Activated naive CD8-positive, alpha-beta T cell treated with anti-CD3 and anti-CD28 coated beads, Interleukin-2, amount 50 U/mL, for 24 hours (primary cell): ENCODE measurements at regions not wholly inside any gene's neighbourhood (a gene's known extent, or its start where the extent isn't known, plus 50 kb on each side); places are given as distances from the start of the nearest gene placed in this dataset.

Source experiments
- ATAC-seq: fragments of 150-1000 bp; cut with Tn5 transposase; one replicate; pipeline ENCODE4 v1.10.0; 2021
- DNase-seq: peaks from one replicate; pipeline ENCODE4 v3.0.0; 2021
- H3K27ac Mint-ChIP-seq: one replicate; pipeline ENCODE4 v1.8.0; 2021; ENCODE audit warnings: mild to moderate bottlenecking, mixed read lengths
- H3K27me3 Mint-ChIP-seq: one replicate; pipeline ENCODE4 v1.8.0; 2021; ENCODE audit warnings: mixed read lengths
- H3K36me3 Mint-ChIP-seq: one replicate; pipeline ENCODE4 v1.8.0; 2021; ENCODE audit warnings: low read depth, mixed read lengths
- H3K4me1 Mint-ChIP-seq: one replicate; pipeline ENCODE4 v1.8.0; 2021; ENCODE audit warnings: mixed read lengths
- H3K4me3 Mint-ChIP-seq: one replicate; pipeline ENCODE4 v1.8.0; 2021; ENCODE audit warnings: mild to moderate bottlenecking, moderate library complexity, mixed read lengths
- H3K9me3 Mint-ChIP-seq: one replicate; pipeline ENCODE4 v1.8.0; 2021; ENCODE audit warnings: mixed read lengths

- H3K36me3 Mint-ChIP-seq, result no peaks in the 10 kb centered on the region
- H3K27me3 Mint-ChIP-seq, result no peaks in the 10 kb centered on the region
- no peaks in the 10 kb centered on the region for H3K9me3 Mint-ChIP-seq
- DNase-seq (no peak), ATAC-seq (no peak)
- H3K4me3 Mint-ChIP-seq, result no peak overlapping the region
- H3K27ac Mint-ChIP-seq, result no peak overlapping the region
- no peaks in the 10 kb centered on the region for H3K4me1 Mint-ChIP-seq
These were observed 310.2 kb upstream of the RGMB start for GRCh38 chr5:98463222-98463621.

DNA sequence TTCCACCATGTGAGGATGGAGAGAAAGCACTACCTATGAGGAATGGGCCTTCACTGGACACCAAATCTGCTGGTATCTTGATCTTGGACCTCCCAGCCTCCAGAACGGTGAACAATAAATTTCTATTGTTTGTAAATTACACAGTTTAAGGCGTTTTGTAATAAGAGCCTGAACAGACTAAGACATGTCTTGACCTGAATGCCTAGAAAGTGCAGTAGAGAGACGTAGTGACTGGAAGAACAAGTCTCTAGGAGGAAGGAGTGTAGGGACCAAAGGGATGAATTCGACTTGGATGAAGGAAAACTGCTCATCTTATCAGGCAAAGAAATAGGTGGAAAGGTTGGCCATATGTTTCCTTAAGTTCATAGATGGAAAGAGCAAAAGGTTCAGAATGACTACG is 309.8 kb upstream of the RGMB start:
- Mint-ChIP-seq H3K27me3 (no peaks in the 10 kb centered on the region), H3K9me3 (no peaks in the 10 kb centered on the region), H3K27ac (no peak overlapping the region), H3K36me3 (no peaks in the 10 kb centered on the region), H3K4me3 (no peak overlapping the region), H3K4me1 (no peaks in the 10 kb centered on the region)
- ATAC-seq (no peak), DNase-seq (no peak)

DNA sequence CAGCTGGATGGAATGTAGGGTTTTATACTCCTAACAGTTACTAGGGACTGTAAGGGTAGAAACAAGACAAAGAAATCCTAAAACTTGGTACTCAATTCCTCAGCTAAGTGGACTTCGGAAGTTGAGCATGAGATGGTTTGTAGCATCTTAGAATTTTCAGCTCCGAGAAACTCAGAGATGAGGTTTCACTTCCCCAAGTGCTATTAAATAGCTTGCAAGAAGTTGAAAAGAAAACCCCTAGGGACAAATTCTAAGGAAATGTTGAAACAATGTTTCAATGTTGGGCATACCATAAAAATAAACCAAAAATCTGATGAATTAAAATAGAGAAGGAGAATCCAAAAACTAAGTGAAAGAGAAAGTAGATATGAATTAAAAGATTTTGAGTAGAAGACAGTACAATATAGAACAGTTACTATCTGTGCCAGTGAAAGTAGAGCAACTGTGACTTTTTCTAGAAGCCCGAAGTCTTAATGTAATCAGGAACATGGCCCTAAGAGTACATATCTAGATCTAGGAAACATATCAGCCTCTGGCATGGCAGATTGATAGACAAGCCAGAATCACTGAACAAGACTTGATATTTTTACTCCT is 308.6 kb upstream of the RGMB start:
- Mint-ChIP-seq H3K27ac (no peak overlapping the region), H3K9me3 (no peaks in the 10 kb centered on the region), H3K27me3 (no peaks in the 10 kb centered on the region), H3K4me1 (no peaks in the 10 kb centered on the region), H3K4me3 (no peak overlapping the region), H3K36me3 (no peaks in the 10 kb centered on the region)
- DNase-seq (no peak), ATAC-seq (no peak)

DNA sequence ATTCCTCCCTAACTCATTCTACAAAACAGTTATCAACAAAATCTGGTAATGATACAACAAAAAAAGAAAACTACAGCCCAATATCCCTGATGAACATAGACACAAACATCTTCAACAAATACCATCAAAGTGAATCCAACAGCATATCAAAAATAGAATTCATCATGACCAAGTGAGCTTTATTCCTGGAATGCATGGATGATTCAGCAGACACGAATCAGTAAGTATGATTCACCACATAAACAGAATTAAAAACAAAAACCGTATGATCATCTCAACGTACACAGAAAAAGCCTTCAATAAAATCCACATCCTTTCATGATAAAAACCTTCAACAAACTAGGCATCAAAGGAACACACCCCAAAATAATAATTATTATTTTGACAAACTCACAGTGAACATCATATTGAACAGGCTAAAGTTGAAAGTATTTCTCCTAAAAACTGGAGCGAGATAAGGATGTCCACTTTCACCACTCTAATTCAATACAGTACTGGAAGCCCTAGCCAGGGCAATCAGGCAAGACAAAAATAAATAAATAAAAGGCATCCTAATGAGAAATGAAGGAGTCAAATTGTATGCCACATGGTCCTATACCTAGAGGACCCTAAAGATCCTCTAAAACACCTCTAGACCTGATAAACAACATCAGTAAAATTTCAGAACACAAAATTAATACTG is 305.1 kb upstream of the RGMB start:
- H3K36me3 Mint-ChIP-seq, result no peaks in the 10 kb centered on the region
- ATAC-seq (no peak), DNase-seq (no peak)
- no peak overlapping the region for H3K4me3 Mint-ChIP-seq
- no peaks in the 10 kb centered on the region for H3K4me1 Mint-ChIP-seq
- H3K27ac Mint-ChIP-seq, result no peak overlapping the region
- H3K9me3 Mint-ChIP-seq, result no peaks in the 10 kb centered on the region
- no peaks in the 10 kb centered on the region for H3K27me3 Mint-ChIP-seq

DNA sequence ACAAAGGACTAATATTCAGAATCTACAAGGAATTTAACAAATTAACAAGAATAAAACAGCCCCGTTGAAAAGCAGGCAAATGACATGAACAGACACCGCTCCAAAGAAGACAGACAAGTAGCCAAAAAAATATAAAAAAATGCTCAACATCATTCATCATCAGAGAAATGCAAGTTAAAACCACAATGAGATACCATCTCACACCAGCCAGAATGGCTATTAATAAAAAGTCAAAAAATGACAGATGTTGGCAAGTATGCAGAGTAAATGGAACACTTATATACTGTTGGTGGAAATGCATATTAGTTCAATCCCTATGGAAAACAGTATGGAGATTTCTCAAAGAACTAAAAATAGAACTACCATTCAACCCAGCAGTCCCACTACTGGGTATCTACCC is 302.7 kb upstream of the RGMB start:
- no peaks in the 10 kb centered on the region for H3K36me3 Mint-ChIP-seq
- no peaks in the 10 kb centered on the region for H3K9me3 Mint-ChIP-seq
- H3K4me1 Mint-ChIP-seq, result no peaks in the 10 kb centered on the region
- no peaks in the 10 kb centered on the region for H3K27me3 Mint-ChIP-seq
- no peak overlapping the region for H3K27ac Mint-ChIP-seq
- H3K4me3 Mint-ChIP-seq, result no peak overlapping the region
- no peak for DNase-seq
- ATAC-seq, result no peak

GRCh38 chr5:98471458-98471857 is 302.0 kb upstream of the RGMB start:
- Mint-ChIP-seq H3K4me3 (no peak overlapping the region), H3K9me3 (no peaks in the 10 kb centered on the region), H3K27me3 (no peaks in the 10 kb centered on the region), H3K36me3 (no peaks in the 10 kb centered on the region), H3K4me1 (no peaks in the 10 kb centered on the region), H3K27ac (no peak overlapping the region)
- DNase-seq, result no peak
- ATAC-seq, result no peak

DNA sequence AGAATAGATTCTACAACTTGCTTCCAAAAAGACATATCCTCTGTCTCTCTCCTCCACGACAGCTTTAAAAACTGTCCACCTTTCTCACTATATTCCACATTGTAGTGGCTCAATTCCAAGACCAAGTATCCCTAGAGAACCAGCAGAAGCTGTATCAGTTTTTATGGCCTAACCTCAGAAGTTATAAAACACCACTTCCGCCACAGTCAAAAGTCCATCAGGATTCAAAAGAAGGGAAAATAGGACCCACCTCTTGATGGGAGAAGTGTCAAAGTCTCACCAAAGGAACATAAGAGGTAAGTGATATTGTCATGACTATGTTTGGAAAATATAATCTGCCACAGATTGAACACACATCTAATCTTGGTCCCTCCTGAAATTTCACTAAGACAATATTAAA is 299.2 kb upstream of the RGMB start:
- no peak overlapping the region for H3K4me3 Mint-ChIP-seq
- peaks cover 2% of the 10 kb centered on the region for H3K27me3 Mint-ChIP-seq
- ATAC-seq (no peak), DNase-seq (no peak)
- no peaks in the 10 kb centered on the region for H3K36me3 Mint-ChIP-seq
- no peaks in the 10 kb centered on the region for H3K4me1 Mint-ChIP-seq
- H3K9me3 Mint-ChIP-seq, result no peaks in the 10 kb centered on the region
- no peak overlapping the region for H3K27ac Mint-ChIP-seq

DNA sequence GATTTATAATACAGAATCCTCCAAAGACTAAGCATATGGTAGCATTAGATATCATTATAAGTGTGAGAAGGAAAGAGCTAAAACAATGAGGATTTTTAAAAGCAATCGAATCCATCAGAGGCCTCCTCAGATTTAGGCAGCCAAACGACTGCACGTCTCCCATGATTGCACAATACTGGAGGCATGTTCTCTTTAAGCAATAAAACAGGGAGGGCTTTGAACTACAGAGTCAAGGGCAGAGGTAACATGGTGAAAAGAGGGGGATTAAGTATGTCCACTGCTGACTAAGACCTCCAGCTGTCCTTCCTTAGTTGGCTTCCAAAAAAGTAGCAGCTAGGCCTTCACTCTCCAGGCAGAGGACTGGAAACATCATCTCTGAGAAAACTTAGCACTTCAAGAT is 298.7 kb upstream of the RGMB start:
- no peak for DNase-seq
- H3K4me3 Mint-ChIP-seq, result no peak overlapping the region
- no peak overlapping the region for H3K27ac Mint-ChIP-seq

DNA sequence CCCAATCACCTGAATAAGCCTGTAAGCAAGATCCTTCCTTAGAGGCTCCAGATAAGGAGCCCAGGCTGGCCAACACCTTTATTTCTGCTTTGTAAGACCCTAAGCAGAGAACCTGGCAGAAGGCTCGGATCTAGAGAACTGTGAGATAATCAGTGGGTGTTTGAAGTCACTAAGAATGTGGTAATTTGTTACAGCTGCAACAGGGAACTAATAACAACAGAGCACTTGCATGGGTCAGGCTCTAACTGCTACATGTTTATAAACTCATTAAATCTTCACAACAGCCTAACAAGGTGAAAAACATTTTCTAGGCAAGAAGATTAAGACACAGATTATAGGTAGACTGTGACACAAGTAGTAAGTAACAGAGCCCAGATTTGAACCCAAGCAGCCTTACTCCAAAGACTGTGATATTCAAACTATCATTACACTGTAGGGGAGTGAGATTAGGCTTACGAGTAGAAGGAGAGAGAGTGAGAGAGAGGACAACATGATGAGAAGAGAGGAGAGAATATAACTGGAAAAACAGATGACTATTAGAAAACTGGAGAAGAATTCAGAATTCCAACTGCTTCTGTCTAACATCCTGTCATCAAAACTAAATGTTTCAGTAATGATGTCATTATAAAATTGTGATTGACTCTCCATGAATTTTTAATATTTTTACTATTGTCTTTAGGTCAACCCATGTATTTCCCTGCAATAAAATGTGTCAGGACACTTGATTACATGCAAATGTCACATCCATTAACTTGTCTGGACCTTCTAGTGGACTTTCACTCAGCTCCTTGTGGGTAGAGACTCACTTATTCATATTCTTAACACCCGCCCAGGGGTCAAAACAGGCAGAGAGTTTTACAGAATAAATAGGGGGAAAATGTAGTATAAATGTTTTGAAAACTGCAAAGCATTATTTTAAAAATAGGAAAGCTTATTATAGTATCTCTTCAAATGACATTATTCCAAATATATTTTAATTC is 290.9 kb upstream of the RGMB start:
- no peaks in the 10 kb centered on the region for H3K4me1 Mint-ChIP-seq
- peaks cover under 1% of the 10 kb centered on the region for H3K27me3 Mint-ChIP-seq
- H3K36me3 Mint-ChIP-seq, result no peaks in the 10 kb centered on the region
- DNase-seq (no peak), ATAC-seq (no peak)
- no peak overlapping the region for H3K27ac Mint-ChIP-seq
- H3K9me3 Mint-ChIP-seq, result no peaks in the 10 kb centered on the region
- no peak overlapping the region for H3K4me3 Mint-ChIP-seq

More for the DNA sequence above, 298.7 kb upstream of the RGMB start:
- Mint-ChIP-seq H3K27me3 (peaks cover 2% of the 10 kb centered on the region), H3K36me3 (no peaks in the 10 kb centered on the region), H3K9me3 (no peaks in the 10 kb centered on the region), H3K4me1 (no peaks in the 10 kb centered on the region)
- no peak for ATAC-seq

- no peak overlapping the region for H3K27ac Mint-ChIP-seq
These were observed 290.2 kb upstream of the RGMB start for GRCh38 chr5:98483301-98483685.

DNA sequence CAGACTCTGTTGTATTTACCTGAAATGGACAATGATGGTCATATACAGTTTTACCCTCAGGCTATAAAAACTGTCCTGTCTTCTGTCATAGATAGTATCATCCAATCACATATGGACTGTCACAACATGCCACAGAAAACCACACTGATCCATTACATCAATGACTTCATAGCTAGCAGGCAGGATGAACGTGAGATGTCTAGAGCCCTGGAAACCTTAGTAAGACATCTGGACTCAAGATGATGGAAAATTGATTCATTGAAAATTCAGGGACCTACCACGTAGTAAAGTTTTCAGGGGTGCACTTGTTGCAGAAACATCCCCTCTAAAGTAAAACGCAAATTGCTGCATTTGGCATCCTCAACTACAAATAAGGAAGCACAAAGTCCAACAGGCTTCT is 284.4 kb upstream of the RGMB start:
- ATAC-seq (no peak), DNase-seq (no peak)
- no peaks in the 10 kb centered on the region for H3K4me1 Mint-ChIP-seq
- no peak overlapping the region for H3K27ac Mint-ChIP-seq
- no peaks in the 10 kb centered on the region for H3K9me3 Mint-ChIP-seq
- H3K27me3 Mint-ChIP-seq, result no peaks in the 10 kb centered on the region
- H3K4me3 Mint-ChIP-seq, result no peak overlapping the region
- no peaks in the 10 kb centered on the region for H3K36me3 Mint-ChIP-seq

More at GRCh38 chr5:98483301-98483685, 290.2 kb upstream of the RGMB start:
- H3K9me3 Mint-ChIP-seq, result no peaks in the 10 kb centered on the region
- ATAC-seq, result no peak
- no peak for DNase-seq
- no peaks in the 10 kb centered on the region for H3K36me3 Mint-ChIP-seq
- no peaks in the 10 kb centered on the region for H3K27me3 Mint-ChIP-seq
- H3K4me3 Mint-ChIP-seq, result no peak overlapping the region
- H3K4me1 Mint-ChIP-seq, result no peaks in the 10 kb centered on the region

DNA sequence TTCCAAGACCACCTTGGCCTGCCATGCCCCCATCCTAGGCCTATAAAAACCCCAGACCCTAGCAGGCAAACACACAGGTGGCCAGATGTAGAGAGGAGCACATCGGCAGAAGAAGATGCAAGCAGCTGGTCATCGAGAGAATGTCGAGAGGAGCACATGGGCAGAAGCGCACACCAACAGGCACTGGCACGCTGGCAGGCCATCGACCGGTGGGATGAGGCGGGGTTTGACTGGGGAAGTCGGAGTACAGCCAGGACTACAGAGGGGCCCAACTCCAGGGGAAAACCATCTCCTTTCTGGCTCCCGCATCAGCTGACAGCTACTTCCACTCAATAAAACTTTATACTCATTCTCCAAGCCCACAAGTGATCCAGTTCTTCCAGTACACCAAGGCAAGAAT is 283.1 kb upstream of the RGMB start:
- H3K4me1 Mint-ChIP-seq, result no peaks in the 10 kb centered on the region
- DNase-seq (no peak), ATAC-seq (no peak)
- H3K4me3 Mint-ChIP-seq, result no peak overlapping the region
- no peaks in the 10 kb centered on the region for H3K27me3 Mint-ChIP-seq
- no peak overlapping the region for H3K27ac Mint-ChIP-seq
- no peaks in the 10 kb centered on the region for H3K36me3 Mint-ChIP-seq
- H3K9me3 Mint-ChIP-seq, result no peaks in the 10 kb centered on the region

DNA sequence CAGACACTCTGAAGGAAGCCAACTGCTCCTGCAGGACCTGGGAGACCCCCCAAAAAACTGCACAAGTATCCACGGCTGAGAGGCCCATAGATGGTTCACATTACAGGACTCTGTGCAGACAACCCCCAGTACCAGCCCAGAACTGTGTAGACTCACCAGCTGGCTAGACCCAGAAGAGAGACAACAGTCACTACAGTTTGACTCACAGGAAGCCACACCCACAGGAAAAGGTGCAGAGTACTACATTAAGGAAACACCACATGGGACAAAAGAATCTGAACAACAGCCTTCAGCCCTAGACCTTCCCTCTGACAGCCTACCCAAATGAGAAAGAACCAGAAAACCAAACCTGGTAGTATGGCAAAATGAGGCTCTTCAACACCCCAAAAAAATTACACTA is 281.2 kb upstream of the RGMB start:
- Mint-ChIP-seq H3K27ac (no peak overlapping the region), H3K27me3 (no peaks in the 10 kb centered on the region), H3K36me3 (no peaks in the 10 kb centered on the region), H3K4me3 (no peak overlapping the region), H3K9me3 (no peaks in the 10 kb centered on the region), H3K4me1 (no peaks in the 10 kb centered on the region)
- DNase-seq (no peak), ATAC-seq (no peak)

- ATAC-seq, result no peak
- Mint-ChIP-seq H3K9me3 (no peaks in the 10 kb centered on the region), H3K4me1 (no peaks in the 10 kb centered on the region), H3K4me3 (no peak overlapping the region), H3K27me3 (peaks cover 6% of the 10 kb centered on the region), H3K27ac (no peak overlapping the region), H3K36me3 (no peaks in the 10 kb centered on the region)
- DNase-seq, result no peak
These were observed 276.0 kb upstream of the RGMB start for GRCh38 chr5:98497418-98497817.

GRCh38 chr5:98498028-98498427 is 275.4 kb upstream of the RGMB start:
- Mint-ChIP-seq H3K9me3 (no peaks in the 10 kb centered on the region), H3K27ac (no peak overlapping the region), H3K27me3 (peaks cover 6% of the 10 kb centered on the region), H3K4me3 (no peak overlapping the region), H3K36me3 (no peaks in the 10 kb centered on the region), H3K4me1 (no peaks in the 10 kb centered on the region)
- ATAC-seq (no peak), DNase-seq (no peak)
